Esophagus muscularis mucosa (tissue), 4 donors: ENCODE measurements at regions not wholly inside any gene's neighbourhood (a gene's known extent, or its start where the extent isn't known, plus 50 kb on each side); places are given as distances from the start of the nearest gene placed in this dataset.

Experiments used
- CTCF ChIP-seq, 3 experiments: fragments of 200-600 bp in 2 of 3; fragments of 450-650 bp in 1 of 3; sonication (generic) in 2 of 3; IDR thresholded peaks; one replicate each; pipeline ENCODE4 v1.5.1; 2017 to 2019; ENCODE audit warnings: antibody characterized with exemption in 3 of 3, mild to moderate bottlenecking in 2 of 3, moderate library complexity in 1 of 3
- EP300 ChIP-seq: sonication (generic); formaldehyde crosslinking; IDR thresholded peaks from one replicate; pipeline ENCODE4 v1.6.1; 2017; ENCODE audit warnings: antibody characterized with exemption
- POLR2A ChIP-seq: fragments of 450-650 bp; IDR thresholded peaks from one replicate; pipeline ENCODE4 v1.6.1; 2017; ENCODE audit warnings: antibody characterized with exemption, moderate library complexity, mild to moderate bottlenecking, low read depth
- POLR2AphosphoS5 ChIP-seq, 2 donors: sonication (generic); formaldehyde crosslinking; IDR thresholded peaks; one replicate each; pipeline ENCODE4 v1.6.1; 2017; ENCODE audit warnings: antibody characterized with exemption in 2 of 2

GRCh38 chr10:118394301-118395200, 52.4 kb upstream of the FAM204A start:
- TF ChIP-seq CTCF (IDR thresholded peaks at IDR 0.05) (no peak), POLR2A (no peak), POLR2AphosphoS5 (IDR thresholded peaks at IDR 0.05) (no peak), EP300 (no peak)
